Spleen (tissue), 7 donors: ENCODE measurements at regions not wholly inside any gene's neighbourhood (a gene's known extent, or its start where the extent isn't known, plus 50 kb on each side); places are given as distances from the start of the nearest gene placed in this dataset.

Source experiments
- CTCF ChIP-seq, 11 experiments: fragments of 200-600 bp in 7 of 11; fragments of 450-650 bp in 4 of 11; sonication (generic) in 4 of 11; IDR thresholded peaks in 8 of 11; conservative IDR thresholded peaks in 3 of 11; 1 replicate in 7 of 11; 2 replicates in 4 of 11; pipeline versions ENCODE4 v1.4.0 to v1.8.0; 2016 to 2021; ENCODE audit warnings: antibody characterized with exemption in 11 of 11, inconsistent platforms in 4 of 11, mild to moderate bottlenecking in 1 of 11
- POLR2A ChIP-seq, 3 donors: fragments of 450-650 bp; IDR thresholded peaks; one replicate each; pipeline ENCODE4 v1.5.1; 2017; ENCODE audit warnings: antibody characterized with exemption in 3 of 3, mild to moderate bottlenecking in 1 of 3
- donor health status: DM: no; HTN: no; CAD: no; lungs with moderate emphysema.
- donor health status: DM: no; HTN: no; CAD: no.
- donor health status: DM: no; HTN: no; CAD: no.

GRCh38 chr5:158056130-158056825, 197.3 kb upstream of the CLINT1 start:
- no peak for TF ChIP-seq POLR2A (IDR thresholded peaks at IDR 0.05)
- TF ChIP-seq CTCF (IDR thresholded peaks at IDR 0.05 in 8 of 11, conservative IDR thresholded peaks at IDR 0.05 in 3 of 11): no peak
